ENCODE measurements at regions not wholly inside any gene's neighbourhood (a gene's known extent, or its start where the extent isn't known, plus 50 kb on each side); places are given as distances from the start of the nearest gene placed in this dataset.
A peak's percentile ranks its signal among the peaks of the same experiment; 100 is the strongest.

DNA sequence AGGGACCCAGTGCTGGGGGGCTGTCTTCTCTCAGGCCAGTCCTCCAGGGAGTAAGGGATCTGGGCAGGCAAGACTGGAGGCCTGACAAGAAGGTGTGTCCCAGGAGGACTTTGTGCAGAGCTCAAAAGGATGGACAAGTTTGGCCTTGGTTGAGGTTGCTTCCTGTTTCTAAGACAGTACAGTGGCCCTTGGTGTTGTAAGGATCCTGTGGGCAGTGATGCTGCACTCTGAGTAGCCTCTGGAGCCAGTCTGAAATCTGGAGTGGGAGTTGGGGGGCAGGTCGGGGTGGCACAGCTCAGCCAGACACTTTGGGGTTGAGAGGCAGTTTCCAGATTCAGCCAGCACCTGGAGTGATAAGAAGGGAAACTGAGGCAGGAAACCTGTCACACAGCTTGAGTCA lies 139.2 kb upstream of the ZMIZ1 start:
- DNase-seq, result no peak

DNA sequence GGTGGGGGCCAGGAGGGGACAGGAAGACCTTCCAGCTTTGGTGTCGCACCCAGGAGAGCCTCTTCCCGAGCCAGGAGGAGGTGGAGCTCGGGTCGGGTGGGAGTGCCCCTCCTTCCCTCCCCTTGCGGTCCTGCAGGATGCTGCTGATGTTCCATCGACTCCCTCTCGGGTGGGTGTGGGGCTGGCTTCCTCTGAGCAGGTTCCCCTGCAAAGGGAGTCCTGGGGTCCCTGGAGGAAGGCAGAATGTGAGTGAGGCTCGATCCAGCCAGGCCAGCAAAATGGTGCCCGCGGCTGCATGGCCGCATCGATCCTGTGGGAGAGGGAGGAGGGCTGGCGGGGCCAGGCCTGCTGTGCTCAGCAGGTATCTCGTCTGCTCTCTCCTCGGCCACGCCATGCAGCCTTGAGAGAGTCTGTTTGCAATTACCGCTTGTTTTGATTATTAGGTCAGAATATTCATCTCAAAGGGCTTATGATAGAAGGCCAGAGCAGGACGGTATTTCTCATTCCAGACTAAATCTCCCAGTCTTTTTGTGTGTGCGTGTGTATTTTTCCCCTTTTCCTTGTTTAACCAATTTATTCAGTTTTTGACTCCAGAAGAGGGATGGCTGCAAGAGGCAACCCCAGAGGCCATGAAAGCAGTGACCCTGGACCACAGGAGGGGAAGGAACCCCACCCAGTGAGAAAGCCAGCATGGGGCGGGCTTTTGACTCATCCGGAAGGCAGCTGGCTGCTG lies 137.3 kb upstream of the ZMIZ1 start:
- no peak for DNase-seq

DNA sequence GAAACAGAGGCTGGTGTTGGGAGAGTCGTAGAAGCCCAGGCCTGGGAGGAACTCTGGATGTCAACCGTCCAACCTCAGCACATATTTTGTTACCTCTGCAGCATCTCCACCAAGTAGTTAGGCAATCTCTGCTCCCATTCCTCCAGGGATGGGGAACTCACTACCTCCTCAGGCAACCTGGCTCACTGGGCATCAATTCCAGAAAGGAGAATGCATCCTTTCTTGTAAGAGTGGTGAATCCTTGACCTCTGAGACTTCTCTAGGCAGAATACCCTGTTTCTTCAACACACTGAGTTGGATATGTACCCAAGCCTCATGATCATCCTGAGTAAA lies 136.7 kb upstream of the ZMIZ1 start:
- DNase-seq, result no peak

DNA sequence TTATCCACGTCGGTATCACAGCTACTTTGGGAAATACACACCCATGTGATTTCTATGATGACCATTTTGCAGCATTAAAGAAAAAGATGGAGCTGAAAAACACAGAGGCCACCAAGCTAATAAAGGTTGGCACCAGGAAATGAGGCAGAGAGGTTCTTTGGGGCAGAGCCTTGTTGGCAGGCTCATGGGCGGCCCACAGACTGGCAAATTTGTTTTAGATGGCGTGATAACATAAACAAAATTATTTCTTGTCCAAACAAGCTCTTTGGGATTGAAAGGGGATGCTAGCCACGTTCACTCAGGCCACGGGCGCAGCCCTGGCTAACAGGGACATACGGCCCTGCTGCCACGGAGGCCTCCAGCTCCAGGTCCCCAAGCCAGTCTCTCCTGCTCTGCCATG lies 135.9 kb upstream of the ZMIZ1 start:
- DNase-seq, result no peak

DNA sequence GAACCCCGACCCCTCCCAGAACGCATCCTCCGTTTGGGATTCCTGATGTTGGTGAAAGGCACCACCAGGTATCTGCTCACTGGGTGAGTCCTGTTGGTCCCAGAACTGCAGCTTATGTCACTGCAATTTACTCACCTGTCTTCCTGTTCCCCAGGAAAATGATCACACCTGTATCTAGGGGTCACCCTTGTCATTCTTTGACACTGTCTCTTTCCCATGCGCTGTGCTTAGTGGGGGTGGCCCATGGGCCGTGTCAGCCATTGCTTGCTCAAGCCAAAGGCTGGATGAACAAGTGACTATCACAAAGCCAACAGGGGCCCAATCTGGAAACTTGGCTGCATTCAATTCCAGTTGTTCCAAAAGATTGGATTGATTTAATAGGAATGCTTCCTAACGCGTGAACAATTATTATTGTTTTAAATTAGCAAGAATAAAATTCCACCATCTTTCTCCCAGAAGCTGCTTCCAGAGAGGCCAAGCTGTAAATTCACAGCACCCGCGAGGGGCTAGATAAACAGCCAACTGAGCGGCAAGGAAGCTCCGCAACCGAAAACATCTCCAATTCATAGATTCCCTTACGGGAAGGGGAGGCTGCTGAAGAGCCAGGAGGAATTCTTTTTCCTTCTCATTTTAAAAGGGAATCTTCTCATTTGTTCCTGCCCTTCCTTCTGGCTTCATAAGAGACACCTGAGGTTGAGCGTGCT lies 134.8 kb upstream of the ZMIZ1 start:
- no peak for DNase-seq

DNA sequence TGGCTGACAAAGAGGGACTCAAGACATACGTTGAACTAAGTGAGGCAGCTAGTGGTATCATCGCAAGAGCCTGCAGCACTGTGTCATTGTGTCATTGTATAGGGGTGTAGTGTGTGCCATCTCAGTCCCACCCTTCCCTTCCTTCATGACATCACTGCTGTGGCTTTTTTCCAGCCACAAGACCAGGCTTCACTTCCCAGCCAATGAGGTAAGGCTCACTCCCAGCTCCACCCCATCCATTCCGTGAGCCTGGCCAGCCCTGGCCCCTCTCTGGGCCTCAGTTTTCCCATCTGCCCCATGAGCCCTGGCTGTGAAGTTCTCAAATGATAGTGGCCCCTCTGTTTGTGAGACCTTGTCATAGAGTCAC lies 134.3 kb upstream of the ZMIZ1 start:
- DNase-seq, result no peak

DNA sequence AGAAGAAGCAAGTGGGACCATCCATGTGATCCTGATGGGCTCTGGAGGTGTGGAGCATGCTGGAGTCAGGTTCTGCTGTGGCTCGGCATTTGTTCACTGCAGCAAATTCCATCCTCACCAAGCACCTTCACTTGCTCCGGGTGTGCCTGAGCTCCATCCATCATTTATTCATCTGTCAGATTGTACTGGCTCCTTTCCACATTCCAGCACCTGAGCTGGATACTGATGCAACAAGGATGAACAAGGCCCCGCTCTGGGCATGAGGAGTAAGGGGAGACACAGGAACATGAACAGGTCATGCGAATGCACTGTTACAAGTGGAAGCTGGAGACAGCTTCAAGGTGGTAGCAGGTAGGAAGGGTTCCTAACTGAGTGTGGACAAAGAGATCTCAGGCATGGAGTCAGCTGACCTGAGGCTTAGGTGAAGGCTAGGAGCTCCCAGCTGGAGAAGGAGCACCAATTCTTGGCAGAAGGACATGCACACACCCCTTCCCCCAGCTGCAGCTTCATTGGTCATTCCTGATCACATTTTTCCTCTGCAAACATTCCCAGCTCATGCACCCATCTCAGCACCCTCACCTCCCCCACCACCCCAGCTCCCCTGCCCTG lies 133.7 kb upstream of the ZMIZ1 start:
- DNase-seq, result no peak

DNA sequence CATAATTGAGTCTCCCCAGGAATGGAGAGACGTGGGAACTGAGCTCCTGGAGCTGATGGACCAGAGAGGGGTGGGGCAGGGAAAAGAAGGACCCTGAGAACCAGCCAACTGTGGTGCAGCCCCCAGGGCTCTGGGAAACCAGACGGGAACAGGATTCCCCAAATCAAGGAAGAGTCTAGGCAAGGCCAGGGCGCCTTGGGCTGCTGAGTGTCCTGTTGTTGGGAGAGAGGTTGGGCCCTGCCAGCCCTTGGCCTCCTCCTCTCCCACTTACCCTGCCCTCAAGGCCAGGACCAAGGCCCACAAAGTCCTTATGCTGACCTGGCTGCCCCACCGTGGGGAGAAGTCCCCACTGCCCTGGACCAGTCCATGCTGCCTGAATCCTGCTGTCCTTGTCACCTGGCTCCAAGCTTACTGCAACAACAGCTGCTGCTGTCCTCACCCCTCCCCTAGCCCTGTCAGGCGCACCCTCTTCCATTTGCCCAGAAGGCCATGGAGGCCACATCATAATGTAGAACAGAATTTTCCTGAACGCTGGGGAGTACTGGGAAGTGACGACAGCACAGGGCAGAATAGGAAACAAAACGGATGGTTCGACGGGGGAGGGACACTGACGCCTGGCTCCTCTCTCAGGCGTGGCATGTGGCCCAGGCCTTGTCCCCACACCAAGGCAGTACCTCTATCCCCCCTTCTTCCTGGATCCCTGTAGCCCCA lies 132.9 kb upstream of the ZMIZ1 start:
- no peak for DNase-seq

DNA sequence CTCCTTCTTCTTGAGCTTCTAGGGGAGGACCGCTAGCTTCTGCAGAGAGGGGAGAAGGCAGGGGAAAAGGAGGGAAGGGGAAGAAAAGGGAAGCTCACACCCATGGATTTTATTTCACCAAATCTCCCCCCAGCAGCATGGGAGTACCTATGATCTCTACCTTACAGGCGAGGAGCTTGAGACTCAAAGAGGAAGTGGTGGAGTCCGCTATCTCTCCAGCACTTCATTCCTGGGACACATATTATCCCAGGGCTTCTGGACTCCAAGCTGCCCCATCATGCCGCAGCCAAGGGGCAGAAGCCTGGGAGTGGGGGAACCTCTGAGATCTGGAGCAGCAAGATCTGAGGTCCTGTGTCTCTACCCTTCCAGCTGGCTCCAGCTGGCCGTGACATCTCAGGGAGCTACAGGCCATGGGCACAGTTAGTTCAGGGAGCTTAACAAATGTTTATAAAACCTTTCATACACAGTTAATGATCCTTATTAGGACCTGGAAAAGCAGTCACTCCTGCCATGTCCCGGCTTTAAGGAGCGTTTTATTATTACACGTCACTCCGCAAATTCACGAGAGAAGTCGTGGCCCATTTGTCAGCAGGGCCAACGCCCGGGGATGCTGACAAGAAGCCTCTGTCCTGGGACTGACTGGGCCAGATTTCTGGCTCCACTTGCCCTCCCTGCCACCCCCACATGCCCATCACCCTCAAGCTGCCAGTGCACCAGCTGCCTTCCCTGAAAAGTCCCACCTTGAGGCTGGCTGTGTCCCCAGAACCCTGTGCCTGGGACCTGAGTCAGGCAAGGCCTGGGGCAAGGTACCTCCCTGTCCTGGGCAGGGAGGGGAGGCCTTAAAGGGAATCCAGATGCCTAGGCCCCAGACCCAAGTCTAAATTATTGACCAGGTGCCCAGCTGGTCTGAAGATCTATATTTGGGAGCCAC lies 132.1 kb upstream of the ZMIZ1 start:
- no peak for DNase-seq

DNA sequence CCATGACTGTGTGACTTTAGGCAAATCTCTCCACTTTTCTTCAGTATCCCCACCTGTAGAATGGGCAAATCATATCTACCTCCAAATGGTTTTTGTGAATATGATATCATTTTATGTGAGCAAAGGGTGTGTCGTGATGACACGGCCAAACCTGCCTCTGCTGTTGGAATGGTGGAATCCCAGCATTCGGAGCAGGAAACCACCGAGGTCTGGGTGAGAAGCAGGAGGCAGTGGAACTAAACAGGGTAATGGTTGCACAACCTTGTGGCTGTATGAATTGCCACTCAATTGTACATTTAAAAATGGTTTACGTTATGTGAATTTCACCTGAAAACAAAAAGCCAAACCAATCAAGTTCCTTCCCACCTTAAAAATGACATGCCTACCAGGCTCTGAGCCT lies 131.4 kb upstream of the ZMIZ1 start:
- no peak for DNase-seq

DNA sequence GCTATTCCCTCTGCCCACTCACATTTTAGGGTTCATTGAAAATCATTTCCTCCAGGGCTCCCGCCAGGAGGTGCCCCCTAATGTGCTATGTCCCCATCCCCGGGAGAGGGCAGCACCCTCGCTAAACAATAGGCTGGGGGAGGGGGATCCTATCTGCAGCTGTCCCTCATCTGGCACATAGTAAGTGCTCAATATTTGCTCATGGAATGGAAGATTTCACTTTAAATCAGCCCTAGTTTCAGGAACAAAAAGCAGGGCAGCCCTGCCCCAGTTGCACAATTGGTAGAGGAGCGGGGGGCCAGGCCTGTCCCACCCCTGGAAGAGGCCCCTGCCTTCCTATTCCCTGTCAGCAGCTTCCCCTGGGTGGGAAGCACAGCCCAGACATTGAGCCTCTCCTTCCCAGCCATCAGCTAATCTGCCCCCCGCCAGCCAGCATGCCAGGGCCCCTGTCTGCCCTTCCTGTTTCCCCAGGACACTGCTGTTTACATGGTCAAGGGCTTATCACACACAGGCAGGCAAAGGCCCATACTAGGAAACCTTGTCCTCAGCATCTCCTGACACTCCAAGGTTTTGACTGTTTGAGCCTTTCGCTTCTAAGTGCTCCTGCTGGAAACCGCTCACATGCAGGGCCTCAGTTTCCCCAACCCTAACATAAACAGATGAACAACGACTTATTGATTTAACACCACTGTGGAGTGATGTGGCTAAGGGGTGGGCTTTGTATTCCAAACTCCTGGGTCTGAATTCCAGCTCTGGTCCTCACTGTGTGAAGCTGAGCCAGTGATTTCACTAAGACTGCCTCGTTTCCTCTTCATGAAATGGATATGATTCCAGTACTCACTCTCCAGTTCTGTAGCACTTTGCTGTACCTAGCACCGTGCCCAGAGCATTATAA lies 130.7 kb upstream of the ZMIZ1 start:
- no peak for DNase-seq

DNA sequence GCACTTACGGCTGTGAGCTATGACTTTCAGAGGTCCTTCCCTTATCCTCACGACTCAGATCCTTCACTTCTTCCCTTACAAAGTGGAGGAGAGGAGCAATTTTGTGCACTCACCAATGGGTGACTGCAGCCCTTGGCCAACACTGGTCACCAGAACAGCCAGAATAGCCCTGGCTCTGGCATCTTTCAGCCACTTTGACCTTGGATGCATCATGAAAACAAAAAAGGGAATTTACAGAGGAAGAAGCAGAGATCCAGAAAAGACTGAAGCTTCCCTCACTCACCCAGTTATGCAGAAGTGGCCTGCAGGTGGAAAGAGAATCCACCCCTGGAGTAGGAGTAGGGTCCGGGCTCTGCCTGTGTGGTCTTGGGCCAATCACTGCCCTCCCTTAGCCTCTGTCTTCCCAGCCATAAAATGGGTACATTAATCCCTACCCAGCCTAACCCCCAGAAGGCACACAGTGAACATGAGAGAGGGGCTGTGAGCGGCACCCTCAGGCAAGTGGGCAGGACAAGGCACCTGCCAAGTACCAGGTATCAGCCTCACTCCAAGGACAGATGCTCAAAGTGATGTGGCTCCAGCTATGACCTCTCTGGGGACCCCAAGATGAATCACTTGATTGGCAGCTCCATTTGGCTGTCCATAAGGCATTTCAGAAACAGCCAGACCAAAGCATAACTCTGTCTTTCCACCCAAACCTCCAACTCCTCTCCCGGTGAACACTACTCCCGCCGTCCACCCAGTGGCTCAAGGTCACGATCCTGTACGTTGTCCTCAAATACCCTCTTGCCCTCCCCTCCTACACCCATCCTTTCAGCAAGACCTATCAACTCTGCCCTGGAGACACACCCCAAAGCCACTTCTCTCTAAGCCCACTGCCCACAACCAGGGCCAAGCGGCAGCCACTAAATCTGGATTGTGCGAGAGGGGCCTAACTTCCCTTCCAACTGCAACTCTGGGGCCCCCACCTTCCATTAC lies 129.8 kb upstream of the ZMIZ1 start:
- DNase-seq, result no peak

DNA sequence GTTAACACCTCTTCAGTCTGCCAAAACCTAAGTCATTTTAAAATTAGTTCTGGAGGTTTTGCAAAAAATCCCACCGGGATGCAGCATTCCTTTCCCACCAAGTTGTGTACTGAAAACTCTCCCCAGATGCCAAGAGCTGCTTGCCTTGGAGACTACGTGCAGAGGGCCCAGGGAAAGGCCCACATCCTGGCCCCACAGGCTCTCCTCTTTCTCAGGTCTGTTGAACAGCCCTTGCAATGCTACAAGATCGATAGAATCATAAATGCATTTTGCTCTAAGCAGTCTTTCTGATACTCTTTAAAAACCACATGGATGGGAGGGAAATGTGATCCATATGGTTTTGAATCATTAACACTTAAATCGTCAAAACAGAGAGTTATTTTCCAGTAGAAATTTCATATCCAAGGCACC lies 126.7 kb upstream of the ZMIZ1 start:
- DNase-seq, result no peak

DNA sequence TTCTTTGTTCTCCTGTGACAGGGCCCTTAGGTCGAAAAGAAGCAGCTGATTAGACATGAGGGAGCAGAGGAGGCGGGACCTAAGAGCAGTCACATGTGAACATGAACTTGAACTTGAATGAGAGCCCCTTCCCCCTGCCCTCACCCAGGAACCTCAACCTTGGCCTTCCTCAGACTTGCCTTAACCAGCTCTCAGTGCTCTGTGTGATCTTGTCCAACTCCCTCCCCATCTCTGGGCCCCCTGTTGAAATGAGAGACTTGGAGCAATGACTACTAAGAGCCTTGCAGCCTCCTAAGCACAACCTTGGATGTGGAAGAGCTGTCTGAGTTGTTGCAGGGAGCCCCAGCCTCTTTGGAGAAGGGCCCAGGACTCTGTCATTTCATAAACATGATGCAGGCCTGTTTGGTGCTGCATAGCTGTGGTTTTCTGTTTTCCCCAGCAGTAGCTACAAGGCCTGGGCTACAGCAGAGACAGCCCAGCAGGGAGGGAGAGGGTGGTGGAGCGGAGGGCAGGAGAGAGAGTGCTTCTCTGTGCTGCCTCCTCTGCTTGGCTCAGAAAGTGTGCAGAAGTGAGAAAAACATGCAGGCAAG lies 123.9 kb upstream of the ZMIZ1 start:
- DNase-seq, result peak; percentile 50

DNA sequence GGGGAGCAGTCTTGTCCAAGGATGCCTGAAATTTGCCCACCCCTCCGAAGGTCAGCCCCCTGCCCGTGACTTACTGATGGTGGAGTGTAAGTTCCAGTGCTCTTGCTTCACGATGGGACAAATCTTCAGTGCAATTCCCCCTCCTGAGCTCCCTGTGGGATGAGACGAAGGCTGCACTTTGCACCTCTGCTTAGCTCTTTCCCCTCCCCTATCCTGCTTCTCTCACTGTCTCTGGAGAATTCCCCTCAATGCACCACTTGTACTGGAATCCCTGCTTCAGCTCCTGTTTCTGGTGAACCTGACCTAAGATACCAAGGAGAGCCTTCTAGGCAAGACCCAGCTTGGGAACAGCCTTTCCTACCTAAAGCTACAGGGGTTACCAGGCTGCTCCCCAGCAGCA lies 122.9 kb upstream of the ZMIZ1 start:
- DNase-seq, result no peak

DNA sequence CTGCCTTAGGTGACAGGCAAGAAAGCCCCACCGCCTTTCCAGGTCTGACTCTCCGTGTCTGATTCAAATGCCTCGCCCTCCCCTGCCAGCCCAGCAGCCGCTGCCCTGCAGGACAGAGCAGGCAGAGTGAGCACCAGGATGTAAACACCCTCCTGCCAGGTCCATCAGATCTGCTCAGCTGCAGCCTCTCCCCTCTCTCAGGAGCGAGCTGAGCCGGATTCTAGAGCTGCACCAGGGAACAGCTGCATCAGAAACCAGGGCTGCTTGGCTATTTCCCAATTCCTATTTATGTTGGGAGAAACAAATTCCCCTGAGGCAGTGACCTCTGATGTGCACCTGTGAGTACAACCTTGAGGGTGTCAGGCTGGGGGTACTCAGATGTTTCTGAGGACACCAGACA lies 121.5 kb upstream of the ZMIZ1 start:
- DNase-seq, result no peak

DNA sequence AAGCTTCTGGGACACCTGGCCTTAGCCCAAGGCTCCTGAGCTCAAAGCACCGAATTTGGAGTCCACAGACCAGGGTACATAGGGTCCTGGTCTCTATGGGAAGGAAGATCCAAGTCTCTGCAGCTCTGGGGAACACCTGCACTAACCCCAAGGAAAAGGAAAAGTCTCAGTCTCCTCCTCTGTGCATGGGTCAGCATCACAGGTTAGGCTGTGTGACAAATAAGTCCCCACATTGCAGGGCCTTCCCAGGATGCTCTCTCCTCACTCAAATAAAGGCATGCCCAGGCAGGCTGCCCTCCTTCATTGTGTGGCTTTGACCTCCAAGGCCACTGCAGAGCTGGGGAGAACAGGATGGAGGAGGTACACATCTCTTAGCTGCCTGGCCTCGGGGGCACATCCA lies 121.0 kb upstream of the ZMIZ1 start:
- DNase-seq, result no peak

DNA sequence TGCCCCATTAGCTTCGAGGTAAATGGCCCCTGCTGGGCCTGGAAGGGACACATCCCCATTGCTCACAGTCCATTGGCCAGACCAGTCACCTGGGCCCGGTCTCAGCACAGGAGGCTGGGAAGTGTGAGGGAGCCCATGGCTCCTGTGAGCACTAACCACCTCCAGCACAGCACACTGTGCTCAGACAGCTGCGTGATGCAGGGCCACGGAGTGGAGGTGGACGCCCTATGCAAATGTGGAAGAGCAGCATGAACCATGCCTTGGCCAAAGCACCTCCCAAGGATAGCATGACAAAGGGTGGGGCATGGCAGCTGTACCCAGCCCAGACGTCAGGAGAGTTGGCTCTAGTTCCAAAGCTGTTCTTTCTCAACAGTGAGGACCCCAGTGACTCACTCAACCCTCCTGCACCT lies 120.1 kb upstream of the ZMIZ1 start:
- no peak for DNase-seq
